ENCODE measurements at regions not wholly inside any gene's neighbourhood (a gene's known extent, or its start where the extent isn't known, plus 50 kb on each side); places are given as distances from the start of the nearest gene placed in this dataset.

GRCh38 chr6:93679836-93680235, 260.5 kb upstream of the EPHA7 start:
- TF ChIP-seq POLR2A (IDR thresholded peaks at IDR 0.05; ENCODE audit: low read depth), result no peak
- no peak for TF ChIP-seq POLR2AphosphoS5 (IDR thresholded peaks at IDR 0.05)
- no peak for TF ChIP-seq CTCF (IDR thresholded peaks at IDR 0.05)
- no peak for TF ChIP-seq EP300 (IDR thresholded peaks at IDR 0.05)
